Cardiac muscle cell (in vitro differentiated cells and primary cell): ENCODE measurements at regions not wholly inside any gene's neighbourhood (a gene's known extent, or its start where the extent isn't known, plus 50 kb on each side); places are given as distances from the start of the nearest gene placed in this dataset.

Experiments used
- DNase-seq, 2 donors: peaks; one replicate each; pipeline versions ENCODE4 v3.0.0 to v3.0.0-alpha.2; 2010 to 2017; ENCODE audit warnings: low read depth in 1 of 2, low spot score in 1 of 2
- H3K27ac ChIP-seq: fragments of 200-600 bp; sonication (generic); 2 replicates; pipeline ENCODE4 v1.5.1; 2016
- H3K27me3 ChIP-seq: fragments of 200-600 bp; sonication (generic); 2 replicates; pipeline ENCODE4 v1.6.0; 2016; ENCODE audit warnings: control low read depth
- H3K36me3 ChIP-seq: fragments of 200-600 bp; sonication (generic); 2 replicates; pipeline ENCODE4 v1.5.1; 2016; ENCODE audit warnings: control low read depth
- H3K4me1 ChIP-seq: fragments of 200-600 bp; sonication (generic); 2 replicates; pipeline ENCODE4 v1.8.1; 2017; ENCODE audit warnings: low read depth, mild to moderate bottlenecking, mixed run types
- H3K4me3 ChIP-seq: fragments of 200-600 bp; sonication (generic); 2 replicates; pipeline ENCODE4 v1.5.1; 2016; ENCODE audit warnings: mild to moderate bottlenecking
- H3K9me3 ChIP-seq: fragments of 200-600 bp; sonication (generic); 2 replicates; pipeline ENCODE4 v1.5.1; 2017; ENCODE audit warnings: low read depth, mild to moderate bottlenecking, control low read depth
- TF ChIP-seq, protein P1 (sequence below): IDR thresholded peaks from 2 replicates; pipeline ENCODE4 v1.5.1; 2012; ENCODE audit warnings: low read depth, mild to moderate bottlenecking, low read length

DNA sequence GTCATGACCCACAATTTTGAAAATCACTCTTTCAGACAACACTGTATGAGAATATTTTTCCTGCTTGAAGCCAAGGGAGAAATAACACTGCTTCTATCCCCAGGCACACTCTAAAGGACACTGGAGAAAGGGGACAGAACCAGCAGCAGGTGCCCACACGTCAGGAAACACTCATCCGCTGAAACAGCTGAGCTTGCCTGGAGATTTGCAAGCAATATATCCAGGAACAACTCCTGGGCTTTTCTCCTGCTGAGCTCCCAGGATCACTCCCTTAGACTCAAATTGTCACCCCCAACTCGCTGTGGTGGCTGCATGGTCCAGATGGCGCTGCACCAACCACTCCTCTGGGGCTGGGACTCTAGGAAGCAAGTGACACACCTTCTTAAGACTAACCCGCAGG lies 186.7 kb downstream of the ARL4C start:
- Histone ChIP-seq H3K9me3 (no peaks in the 10 kb centered on the region), H3K27me3 (no peaks in the 10 kb centered on the region), H3K27ac (no peak overlapping the region), H3K36me3 (no peaks in the 10 kb centered on the region), H3K4me1 (no peaks in the 10 kb centered on the region), H3K4me3 (no peak overlapping the region)
- no peak for DNase-seq
- TF ChIP-seq, protein P1, sequence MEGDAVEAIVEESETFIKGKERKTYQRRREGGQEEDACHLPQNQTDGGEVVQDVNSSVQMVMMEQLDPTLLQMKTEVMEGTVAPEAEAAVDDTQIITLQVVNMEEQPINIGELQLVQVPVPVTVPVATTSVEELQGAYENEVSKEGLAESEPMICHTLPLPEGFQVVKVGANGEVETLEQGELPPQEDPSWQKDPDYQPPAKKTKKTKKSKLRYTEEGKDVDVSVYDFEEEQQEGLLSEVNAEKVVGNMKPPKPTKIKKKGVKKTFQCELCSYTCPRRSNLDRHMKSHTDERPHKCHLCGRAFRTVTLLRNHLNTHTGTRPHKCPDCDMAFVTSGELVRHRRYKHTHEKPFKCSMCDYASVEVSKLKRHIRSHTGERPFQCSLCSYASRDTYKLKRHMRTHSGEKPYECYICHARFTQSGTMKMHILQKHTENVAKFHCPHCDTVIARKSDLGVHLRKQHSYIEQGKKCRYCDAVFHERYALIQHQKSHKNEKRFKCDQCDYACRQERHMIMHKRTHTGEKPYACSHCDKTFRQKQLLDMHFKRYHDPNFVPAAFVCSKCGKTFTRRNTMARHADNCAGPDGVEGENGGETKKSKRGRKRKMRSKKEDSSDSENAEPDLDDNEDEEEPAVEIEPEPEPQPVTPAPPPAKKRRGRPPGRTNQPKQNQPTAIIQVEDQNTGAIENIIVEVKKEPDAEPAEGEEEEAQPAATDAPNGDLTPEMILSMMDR, result no peak

DNA sequence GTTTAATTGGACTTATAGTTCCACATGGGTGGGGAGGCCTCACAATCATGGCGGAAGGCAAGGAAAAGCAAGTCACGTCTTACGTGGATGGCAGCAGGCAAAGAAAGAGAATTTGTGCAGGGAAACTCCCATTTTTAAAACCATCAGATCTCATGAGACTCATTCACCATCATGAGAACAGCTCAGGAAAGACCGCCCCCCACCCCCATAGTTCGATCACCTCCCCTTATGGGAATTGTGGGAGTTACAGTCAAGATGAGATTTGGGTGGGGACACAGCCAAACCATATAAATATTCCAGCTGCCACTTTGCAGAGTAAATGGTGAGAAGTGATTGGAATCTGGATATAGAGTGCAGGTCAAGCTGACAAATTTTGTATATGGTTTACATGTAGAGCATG lies 187.4 kb downstream of the ARL4C start:
- no peak overlapping the region for H3K27ac ChIP-seq
- no peaks in the 10 kb centered on the region for H3K27me3 ChIP-seq
- H3K4me1 ChIP-seq, result no peaks in the 10 kb centered on the region
- no peak overlapping the region for H3K4me3 ChIP-seq
- TF ChIP-seq, protein P1, result no peak
- H3K36me3 ChIP-seq, result no peaks in the 10 kb centered on the region
- no peaks in the 10 kb centered on the region for H3K9me3 ChIP-seq
- DNase-seq, result no peak

DNA sequence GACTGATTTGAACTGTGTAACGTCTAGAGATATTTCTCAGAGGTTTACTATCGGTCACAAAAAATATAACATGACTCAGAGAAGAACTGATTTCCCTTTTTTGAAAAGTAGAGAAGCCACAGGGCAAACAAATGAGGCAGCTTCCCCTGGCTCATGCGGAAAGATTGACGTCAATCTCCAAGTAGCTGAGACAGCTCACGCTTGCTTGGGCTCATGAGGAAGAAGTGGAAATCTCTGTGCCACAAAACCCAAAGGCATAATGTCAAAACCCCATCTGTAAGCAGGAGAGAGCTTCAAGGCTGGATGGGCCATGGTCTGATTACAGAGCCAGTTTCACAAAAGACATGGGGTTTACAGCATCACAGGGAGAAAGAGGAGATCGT lies 188.1 kb downstream of the ARL4C start:
- peak in 1 of 2 donors; percentile 18 for DNase-seq
- no peaks in the 10 kb centered on the region for H3K9me3 ChIP-seq
- H3K27ac ChIP-seq, result no peak overlapping the region
- TF ChIP-seq, protein P1, result no peak
- H3K27me3 ChIP-seq, result no peaks in the 10 kb centered on the region
- H3K4me3 ChIP-seq, result no peak overlapping the region
- H3K36me3 ChIP-seq, result no peaks in the 10 kb centered on the region
- no peaks in the 10 kb centered on the region for H3K4me1 ChIP-seq

DNA sequence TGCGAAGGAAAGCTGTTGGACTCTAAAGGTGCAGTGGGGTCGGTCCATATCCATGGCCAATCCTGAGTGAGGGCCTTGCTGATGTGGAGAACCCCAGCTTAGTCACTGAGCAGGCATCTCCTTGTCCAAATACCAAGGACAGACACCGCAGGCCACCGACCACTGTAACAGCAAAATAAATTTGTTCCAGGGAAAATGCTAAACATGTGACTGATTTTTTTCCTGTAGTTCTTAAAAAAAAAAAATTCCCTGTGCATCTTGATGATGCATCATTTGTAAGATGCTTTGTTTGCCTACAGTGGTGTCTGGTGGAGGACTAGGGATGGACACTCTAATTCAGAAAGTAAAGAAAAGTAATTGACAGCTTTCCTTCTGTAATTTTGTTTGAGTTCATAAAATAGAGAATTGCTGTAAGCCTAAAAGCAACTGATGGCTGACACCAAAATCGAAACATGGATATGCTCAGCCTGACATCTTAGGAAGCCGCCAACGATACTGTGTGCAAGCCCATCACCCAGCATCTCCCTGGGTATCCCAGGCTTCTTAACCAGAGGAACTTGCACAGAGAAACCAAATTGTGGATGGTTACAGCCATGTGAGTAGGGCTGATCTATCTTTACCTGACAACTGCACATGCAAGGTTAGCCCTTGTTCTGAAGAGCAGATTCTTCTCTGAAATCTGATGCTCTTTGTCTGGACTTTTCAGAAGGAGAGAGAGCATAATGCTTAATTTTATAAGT lies 188.6 kb downstream of the ARL4C start:
- Histone ChIP-seq H3K4me3 (no peak overlapping the region), H3K36me3 (no peaks in the 10 kb centered on the region), H3K9me3 (no peaks in the 10 kb centered on the region), H3K27ac (no peak overlapping the region), H3K27me3 (no peaks in the 10 kb centered on the region), H3K4me1 (no peaks in the 10 kb centered on the region)
- TF ChIP-seq, protein P1, result no peak
- no peak for DNase-seq

DNA sequence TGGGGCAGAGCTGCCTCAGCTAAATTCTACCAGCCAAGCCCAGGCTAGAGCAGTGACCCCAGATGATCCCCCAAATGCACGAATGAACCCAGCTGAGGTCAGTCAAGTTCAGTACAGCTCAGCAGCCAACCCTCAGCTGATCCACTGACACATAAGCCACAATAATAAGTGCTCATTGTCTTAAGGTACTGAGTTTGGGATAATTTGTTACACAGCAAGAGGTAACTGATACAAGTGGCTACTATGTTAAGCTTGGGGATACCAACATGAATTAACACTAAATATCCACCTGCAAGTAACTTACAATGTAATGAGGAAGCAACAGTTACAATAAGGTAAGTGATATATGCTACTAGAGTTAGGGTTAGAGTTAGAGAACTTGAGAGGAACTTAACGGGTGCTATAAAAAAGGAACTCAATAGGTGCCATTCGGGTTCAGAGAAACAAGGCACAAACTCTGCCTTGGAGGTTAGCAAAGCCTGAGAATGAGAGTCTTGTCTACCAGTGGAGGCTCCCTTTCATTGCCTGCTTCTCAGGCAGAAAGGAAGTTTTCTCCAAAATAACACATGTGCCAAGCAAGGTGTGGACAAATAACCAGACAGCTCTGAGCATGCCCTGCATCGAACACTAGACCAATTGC lies 189.4 kb downstream of the ARL4C start:
- Histone ChIP-seq H3K27me3 (no peaks in the 10 kb centered on the region), H3K9me3 (no peaks in the 10 kb centered on the region), H3K36me3 (no peaks in the 10 kb centered on the region), H3K4me3 (no peak overlapping the region), H3K4me1 (no peaks in the 10 kb centered on the region), H3K27ac (no peak overlapping the region)
- DNase-seq, result no peak
- TF ChIP-seq, protein P1, result no peak
